CD4-positive, alpha-beta T cell (primary cell): ENCODE measurements at regions not wholly inside any gene's neighbourhood (a gene's known extent, or its start where the extent isn't known, plus 50 kb on each side); places are given as distances from the start of the nearest gene placed in this dataset.

Experiments used
- ATAC-seq: fragments of 200-7000 bp; cut with Tn5 transposase; one replicate; pipeline ENCODE4 v1.10.0; 2022; ENCODE audit warnings: mild to moderate bottlenecking; ENCODE audit not compliant: poor library complexity
- CTCF ChIA-PET: fragments of 350-600 bp; sonication (Branson Sonifier 250); formaldehyde crosslinking; loops from one replicate; lab custom pipeline; 2021; ENCODE audit warnings: antibody characterized with exemption, inconsistent platforms; lab: Charles Lee
- POLR2A ChIA-PET: fragments of 350-600 bp; sonication (Branson Sonifier 250); formaldehyde crosslinking; loops from one replicate; lab custom pipeline; 2021; ENCODE audit warnings: antibody characterized with exemption, inconsistent platforms; lab: Charles Lee
- DNase-seq, 14 experiments: peaks; one replicate each; pipeline ENCODE4 v3.0.0-alpha.2; 2013 to 2020; ENCODE audit warnings: mixed read lengths in 2 of 14
- H3K27ac ChIP-seq, 2 donors: one replicate each; pipeline versions ENCODE4 v1.5.1 to v1.7.0; 2013; ENCODE audit warnings: low read length in 2 of 2, low read depth in 1 of 2, mild to moderate bottlenecking in 1 of 2
- H3K27me3 ChIP-seq, 2 experiments: 1 replicate in 1 of 2; 2 replicates in 1 of 2; pipeline versions ENCODE4 v1.6.1 to v1.7.0; 2013; ENCODE audit warnings: low read length in 2 of 2, control low read depth in 1 of 2, mild to moderate bottlenecking in 1 of 2, moderate library complexity in 1 of 2; ENCODE audit not compliant: insufficient read depth in 2 of 2, control insufficient read depth in 1 of 2
- H3K36me3 ChIP-seq: one replicate; pipeline ENCODE4 v1.6.1; 2013; ENCODE audit warnings: low read length, control low read depth; ENCODE audit not compliant: insufficient read depth
- H3K4me1 ChIP-seq: one replicate; pipeline ENCODE4 v1.6.1; 2013; ENCODE audit warnings: low read length, control low read depth; ENCODE audit not compliant: insufficient read depth
- H3K4me3 ChIP-seq: one replicate; pipeline ENCODE4 v1.5.1; 2013; ENCODE audit warnings: mild to moderate bottlenecking, low read length, moderate library complexity
- H3K9me3 ChIP-seq, 2 experiments: 1 replicate in 1 of 2; 2 replicates in 1 of 2; pipeline versions ENCODE4 v1.6.1 to v1.7.0; 2013; ENCODE audit warnings: low read length in 2 of 2, mild to moderate bottlenecking in 2 of 2, control low read depth in 1 of 2, moderate library complexity in 1 of 2; ENCODE audit not compliant: control insufficient read depth in 1 of 2, insufficient read depth in 1 of 2
- H3K27ac Mint-ChIP-seq: one replicate; pipeline ENCODE4 v1.8.0; 2020; ENCODE audit warnings: mixed read lengths
- H3K27me3 Mint-ChIP-seq: one replicate; pipeline ENCODE4 v1.8.0; 2021; ENCODE audit warnings: mixed read lengths
- H3K36me3 Mint-ChIP-seq: one replicate; pipeline ENCODE4 v1.8.0; 2021; ENCODE audit warnings: low read depth, mixed read lengths
- H3K4me1 Mint-ChIP-seq: one replicate; pipeline ENCODE4 v1.8.0; 2021; ENCODE audit warnings: low read depth, mixed read lengths
- H3K4me3 Mint-ChIP-seq: one replicate; pipeline ENCODE4 v1.8.0; 2020; ENCODE audit warnings: mild to moderate bottlenecking, mixed read lengths
- H3K9me3 Mint-ChIP-seq: one replicate; pipeline ENCODE4 v1.8.0; 2020; ENCODE audit warnings: mixed read lengths
- intact Hi-C, 2 experiments: fragments of 100-400 bp; cut with DNase I in 1 of 2; cut with micrococcal nuclease in 1 of 2; formaldehyde crosslinking; loops; one replicate each; pipeline versions ENCODE4 v1.15.1 to v1.9.0; 2023 to 2025; cut with DNase I, micrococcal nuclease
- TF ChIP-seq, protein P1 (sequence below): fragments of 200-600 bp; IDR thresholded peaks from one replicate; pipeline ENCODE4 v1.8.0; 2022; ENCODE audit warnings: antibody characterized with exemption, mild to moderate bottlenecking

GRCh38 chr1:30226648-30227047, 496.7 kb downstream of the MATN1 start:
- ChIA-PET POLR2A (no interaction called here), CTCF (no interaction called here)
- Histone ChIP-seq H3K9me3 (peaks cover 0 to 4% of the 10 kb centered on the region in 2 experiments), H3K36me3 (no peaks in the 10 kb centered on the region), H3K27ac (no peak overlapping the region), H3K27me3 (peaks cover 0 to 2% of the 10 kb centered on the region in 2 experiments), H3K4me1 (no peaks in the 10 kb centered on the region), H3K4me3 (no peak overlapping the region)
- Mint-ChIP-seq H3K27me3 (peaks cover 51% of the 10 kb centered on the region), H3K4me1 (no peaks in the 10 kb centered on the region), H3K27ac (no peak overlapping the region), H3K4me3 (no peak overlapping the region), H3K9me3 (no peaks in the 10 kb centered on the region), H3K36me3 (no peaks in the 10 kb centered on the region)
- DNase-seq (no peak), ATAC-seq (no peak)
- intact Hi-C loops, result no loop called here
- TF ChIP-seq, protein P1, sequence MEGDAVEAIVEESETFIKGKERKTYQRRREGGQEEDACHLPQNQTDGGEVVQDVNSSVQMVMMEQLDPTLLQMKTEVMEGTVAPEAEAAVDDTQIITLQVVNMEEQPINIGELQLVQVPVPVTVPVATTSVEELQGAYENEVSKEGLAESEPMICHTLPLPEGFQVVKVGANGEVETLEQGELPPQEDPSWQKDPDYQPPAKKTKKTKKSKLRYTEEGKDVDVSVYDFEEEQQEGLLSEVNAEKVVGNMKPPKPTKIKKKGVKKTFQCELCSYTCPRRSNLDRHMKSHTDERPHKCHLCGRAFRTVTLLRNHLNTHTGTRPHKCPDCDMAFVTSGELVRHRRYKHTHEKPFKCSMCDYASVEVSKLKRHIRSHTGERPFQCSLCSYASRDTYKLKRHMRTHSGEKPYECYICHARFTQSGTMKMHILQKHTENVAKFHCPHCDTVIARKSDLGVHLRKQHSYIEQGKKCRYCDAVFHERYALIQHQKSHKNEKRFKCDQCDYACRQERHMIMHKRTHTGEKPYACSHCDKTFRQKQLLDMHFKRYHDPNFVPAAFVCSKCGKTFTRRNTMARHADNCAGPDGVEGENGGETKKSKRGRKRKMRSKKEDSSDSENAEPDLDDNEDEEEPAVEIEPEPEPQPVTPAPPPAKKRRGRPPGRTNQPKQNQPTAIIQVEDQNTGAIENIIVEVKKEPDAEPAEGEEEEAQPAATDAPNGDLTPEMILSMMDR, result no peak

DNA sequence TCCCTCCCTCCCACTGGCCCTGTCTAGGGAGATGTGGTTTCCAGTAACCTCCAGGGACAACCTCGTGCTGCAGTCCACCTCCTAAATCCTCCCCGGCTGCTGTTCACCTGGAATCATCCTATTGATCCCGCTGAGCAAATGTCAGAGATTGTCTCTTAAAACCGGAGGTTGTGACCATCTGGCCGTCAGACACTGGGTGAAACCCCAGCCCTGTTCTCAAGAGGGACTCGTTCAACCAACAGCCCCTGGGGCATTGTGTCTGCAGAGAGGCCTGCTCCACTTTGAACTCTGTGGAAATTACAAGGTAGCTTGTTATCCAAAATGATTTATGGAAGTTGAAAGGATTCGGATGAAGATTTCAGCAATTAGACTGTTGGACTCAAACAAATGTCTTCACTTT, 498.0 kb downstream of the MATN1 start:
- no peaks in the 10 kb centered on the region for H3K4me1 Mint-ChIP-seq
- Histone ChIP-seq H3K36me3 (no peaks in the 10 kb centered on the region), H3K9me3 (peaks cover 0 to 4% of the 10 kb centered on the region in 2 experiments), H3K27me3 (peaks cover 0 to 2% of the 10 kb centered on the region in 2 experiments), H3K4me3 (no peak overlapping the region), H3K4me1 (no peaks in the 10 kb centered on the region), H3K27ac (no peak overlapping the region)
- TF ChIP-seq, protein P1, result no peak
- POLR2A ChIA-PET, result no interaction called here
- peaks cover 61% of the 10 kb centered on the region for H3K27me3 Mint-ChIP-seq
- no peaks in the 10 kb centered on the region for H3K9me3 Mint-ChIP-seq
- H3K36me3 Mint-ChIP-seq, result no peaks in the 10 kb centered on the region
- DNase-seq (no peak), ATAC-seq (no peak)
- no peak overlapping the region for H3K27ac Mint-ChIP-seq
- intact Hi-C loops, result no loop called here
- no peak overlapping the region for H3K4me3 Mint-ChIP-seq
- CTCF ChIA-PET, result no interaction called here

GRCh38 chr1:30219675-30220074, 503.7 kb downstream of the MATN1 start:
- no peaks in the 10 kb centered on the region for H3K9me3 Mint-ChIP-seq
- H3K4me1 Mint-ChIP-seq, result no peaks in the 10 kb centered on the region
- no peak overlapping the region for H3K27ac Mint-ChIP-seq
- no peaks in the 10 kb centered on the region for H3K36me3 Mint-ChIP-seq
- ATAC-seq (no peak), DNase-seq (no peak)
- Histone ChIP-seq H3K4me3 (no peak overlapping the region), H3K27ac (no peak overlapping the region), H3K9me3 (peaks cover 0 to 4% of the 10 kb centered on the region in 2 experiments), H3K27me3 (peaks cover 0 to 2% of the 10 kb centered on the region in 2 experiments), H3K4me1 (no peaks in the 10 kb centered on the region), H3K36me3 (no peaks in the 10 kb centered on the region)
- POLR2A ChIA-PET, result no interaction called here
- H3K4me3 Mint-ChIP-seq, result no peak overlapping the region
- CTCF ChIA-PET, result no interaction called here
- intact Hi-C loops, result no loop called here
- peaks cover 53% of the 10 kb centered on the region for H3K27me3 Mint-ChIP-seq
- TF ChIP-seq, protein P1, result no peak
